Activated CD8-positive, alpha-beta memory T cell treated with anti-CD3 and anti-CD28 coated beads for 36 hours (primary cell): ENCODE measurements at regions not wholly inside any gene's neighbourhood (a gene's known extent, or its start where the extent isn't known, plus 50 kb on each side); places are given as distances from the start of the nearest gene placed in this dataset.

ENCODE experiments used
- CTCF ChIA-PET: fragments of 350-600 bp; sonication (Branson Sonifier 250); formaldehyde crosslinking; loops from one replicate; lab custom pipeline; 2021; ENCODE audit warnings: antibody characterized with exemption; lab: Charles Lee
- POLR2A ChIA-PET: fragments of 350-600 bp; sonication (Branson Sonifier 250); formaldehyde crosslinking; loops from one replicate; lab custom pipeline; 2021; ENCODE audit warnings: antibody characterized with exemption; lab: Charles Lee

- ChIA-PET POLR2A (no interaction called here), CTCF (no interaction called here)
Observed at GRCh38 chr13:72469906-72470305, 257.5 kb downstream of the MZT1 start.

GRCh38 chr13:72463561-72463960 is 263.9 kb downstream of the MZT1 start:
- ChIA-PET CTCF (no interaction called here), POLR2A (no interaction called here)

- ChIA-PET CTCF (no interaction called here), POLR2A (no interaction called here)
Observed at GRCh38 chr13:72462726-72463125, 264.7 kb downstream of the MZT1 start.

- CTCF ChIA-PET: no interaction called here
- POLR2A ChIA-PET: no interaction called here
Observed at GRCh38 chr13:72462166-72462565, 265.3 kb downstream of the MZT1 start.

DNA sequence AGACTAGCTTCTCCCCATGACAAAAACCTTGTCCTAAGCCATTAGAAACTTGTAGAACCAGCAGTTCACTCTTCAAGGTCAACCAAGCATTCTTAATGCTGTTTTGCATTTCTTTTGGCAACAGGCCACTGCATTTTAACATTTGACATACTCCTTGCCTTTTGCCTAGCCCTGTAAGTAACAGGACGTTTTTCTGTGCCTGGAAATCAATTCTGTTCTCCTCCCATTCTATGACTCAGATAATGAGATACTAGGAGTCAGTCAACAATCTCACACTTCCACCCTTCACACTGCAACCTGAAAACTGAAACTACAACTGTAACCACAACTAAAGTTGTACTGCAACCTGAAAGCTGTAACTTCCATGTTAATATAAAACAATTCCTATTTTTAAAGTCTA is 268.7 kb downstream of the MZT1 start:
- ChIA-PET CTCF (no interaction called here), POLR2A (no interaction called here)

DNA sequence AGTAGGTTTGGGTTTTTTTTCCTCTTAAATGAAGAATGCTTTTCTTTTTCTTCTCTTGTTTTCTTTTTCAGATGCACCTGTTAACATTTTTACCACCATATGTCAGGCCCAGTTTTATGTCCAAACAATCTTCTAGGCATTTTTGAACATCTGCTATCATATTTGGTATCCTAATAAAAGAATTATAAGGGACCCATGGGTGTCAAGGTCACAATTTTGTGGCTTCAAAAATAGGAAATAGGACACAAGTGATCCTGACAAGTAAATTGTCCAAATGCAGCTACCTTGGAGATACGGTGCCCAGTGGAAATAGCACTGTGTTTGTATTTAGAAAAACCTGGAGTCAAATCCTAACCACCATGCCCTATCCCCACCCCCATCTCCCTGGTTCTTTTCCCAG is 270.3 kb downstream of the MZT1 start:
- ChIA-PET CTCF (no interaction called here), POLR2A (no interaction called here)

DNA sequence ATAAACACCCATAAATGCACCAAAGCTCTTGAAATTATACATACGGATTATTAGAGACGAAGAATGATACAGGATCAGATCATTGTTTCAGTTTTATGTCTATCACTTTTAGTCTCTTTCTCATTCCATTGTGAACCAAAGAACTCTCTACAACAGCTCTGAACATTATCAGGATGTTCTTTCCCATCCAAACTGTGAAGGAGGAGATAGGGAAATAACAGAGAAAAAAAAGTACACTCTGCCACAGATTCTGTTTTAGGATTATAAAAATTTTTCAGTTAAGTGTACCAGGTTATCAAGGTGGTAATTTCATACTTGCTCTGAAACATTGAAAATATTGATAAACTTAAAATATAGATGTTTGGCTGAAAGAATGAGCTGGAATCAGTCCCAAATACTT is 270.9 kb downstream of the MZT1 start:
- CTCF ChIA-PET: no interaction called here
- POLR2A ChIA-PET: no interaction called here

DNA sequence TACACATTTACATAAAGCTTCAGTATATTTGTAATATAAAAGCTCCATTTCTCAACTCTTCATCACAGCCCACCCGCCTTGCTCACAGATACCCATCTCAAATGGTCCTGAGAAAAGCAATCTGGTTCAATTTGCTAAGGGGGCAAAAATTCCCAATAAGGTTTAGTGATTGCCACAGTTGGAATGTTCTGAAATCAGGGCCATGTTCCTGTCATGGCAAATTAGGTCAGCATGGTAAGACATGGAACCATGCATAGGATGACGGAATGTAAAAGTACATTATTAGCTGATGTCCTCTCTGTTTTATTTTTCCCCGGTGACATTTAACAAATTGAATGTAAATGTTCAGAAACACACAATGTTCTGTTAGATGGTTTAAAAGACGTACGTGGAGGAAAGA is 274.3 kb downstream of the MZT1 start:
- CTCF ChIA-PET: no interaction called here

GRCh38 chr13:72448082-72448481 is 279.3 kb downstream of the MZT1 start:
- ChIA-PET CTCF (no interaction called here), POLR2A (no interaction called here)

More for the DNA sequence above, 274.3 kb downstream of the MZT1 start:
- POLR2A ChIA-PET: no interaction called here

DNA sequence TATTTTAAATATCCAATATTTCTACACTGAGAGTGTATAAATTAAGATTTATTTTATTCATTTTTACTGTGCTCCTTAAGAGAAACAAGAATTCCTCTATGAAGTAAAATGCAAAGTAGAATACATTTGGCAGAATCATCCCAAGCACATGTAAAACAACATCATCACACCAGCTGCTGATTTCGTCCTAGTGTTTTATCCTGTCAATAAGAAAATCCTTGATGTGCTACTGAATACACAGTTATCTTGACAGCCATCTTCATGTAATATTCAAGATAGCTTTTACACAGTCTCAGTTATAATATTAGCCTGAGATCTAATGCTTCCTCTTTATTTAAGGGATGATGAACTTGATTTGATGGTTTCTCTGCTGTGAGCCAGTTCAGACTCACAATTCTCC is 282.4 kb downstream of the MZT1 start:
- ChIA-PET POLR2A (no interaction called here), CTCF (no interaction called here)

GRCh38 chr13:72437458-72437857 is 290.0 kb downstream of the MZT1 start:
- CTCF ChIA-PET: no interaction called here
- POLR2A ChIA-PET: no interaction called here

- CTCF ChIA-PET: no interaction called here
- POLR2A ChIA-PET: no interaction called here
Observed at GRCh38 chr13:72435251-72435650, 292.2 kb downstream of the MZT1 start.

DNA sequence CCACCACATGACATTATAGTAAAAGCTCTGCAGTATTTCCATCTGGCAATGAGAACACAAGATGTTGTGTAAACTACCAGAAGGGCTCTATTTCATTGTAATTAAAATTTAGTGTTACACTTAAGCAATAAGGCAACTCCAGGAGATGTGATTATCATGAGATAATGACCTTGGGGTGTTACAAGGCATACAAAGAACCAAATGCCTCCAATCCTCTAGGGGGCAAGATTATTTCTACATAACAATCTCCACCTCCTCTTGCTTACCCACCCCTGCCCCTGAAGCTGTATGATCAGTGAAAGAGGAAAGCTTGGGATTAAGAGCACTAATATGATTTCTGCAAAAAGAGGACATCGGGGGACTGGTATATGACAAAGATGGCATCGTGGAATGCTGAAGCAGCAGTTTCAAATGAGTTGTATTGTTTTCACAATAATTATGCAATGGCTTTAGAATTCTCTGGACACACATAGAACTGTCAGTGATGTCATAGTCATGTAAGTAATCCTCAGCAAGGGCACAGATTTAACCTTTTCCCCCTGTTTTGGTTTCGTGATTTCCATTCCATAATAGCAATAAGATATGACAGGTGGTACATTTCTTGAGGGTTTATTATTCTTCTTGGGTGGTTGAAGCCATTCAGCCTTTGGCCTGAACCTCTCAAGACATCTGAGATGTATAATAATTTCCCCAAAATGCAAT is 295.3 kb downstream of the MZT1 start:
- POLR2A ChIA-PET: no interaction called here
- CTCF ChIA-PET: no interaction called here

DNA sequence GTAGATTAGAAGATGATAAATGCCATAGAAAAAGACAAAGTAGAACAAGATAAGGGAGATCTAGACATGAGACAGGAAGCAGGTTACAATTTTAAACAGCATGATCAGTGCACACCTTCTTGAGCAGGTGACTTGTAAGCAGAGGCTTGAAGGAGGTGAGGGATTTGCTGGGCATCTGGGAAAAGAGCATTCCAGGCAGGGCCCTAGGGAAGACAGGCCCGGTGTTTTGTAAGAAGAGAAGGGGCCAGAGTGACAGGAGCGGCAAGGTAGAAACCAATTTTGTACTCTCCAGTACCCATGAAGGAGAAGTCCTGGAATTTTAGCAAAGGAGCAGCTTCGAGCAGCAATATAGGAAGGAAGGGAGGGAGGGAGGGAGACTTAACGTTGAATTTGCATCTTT is 296.5 kb downstream of the MZT1 start:
- CTCF ChIA-PET: no interaction called here
- POLR2A ChIA-PET: no interaction called here

DNA sequence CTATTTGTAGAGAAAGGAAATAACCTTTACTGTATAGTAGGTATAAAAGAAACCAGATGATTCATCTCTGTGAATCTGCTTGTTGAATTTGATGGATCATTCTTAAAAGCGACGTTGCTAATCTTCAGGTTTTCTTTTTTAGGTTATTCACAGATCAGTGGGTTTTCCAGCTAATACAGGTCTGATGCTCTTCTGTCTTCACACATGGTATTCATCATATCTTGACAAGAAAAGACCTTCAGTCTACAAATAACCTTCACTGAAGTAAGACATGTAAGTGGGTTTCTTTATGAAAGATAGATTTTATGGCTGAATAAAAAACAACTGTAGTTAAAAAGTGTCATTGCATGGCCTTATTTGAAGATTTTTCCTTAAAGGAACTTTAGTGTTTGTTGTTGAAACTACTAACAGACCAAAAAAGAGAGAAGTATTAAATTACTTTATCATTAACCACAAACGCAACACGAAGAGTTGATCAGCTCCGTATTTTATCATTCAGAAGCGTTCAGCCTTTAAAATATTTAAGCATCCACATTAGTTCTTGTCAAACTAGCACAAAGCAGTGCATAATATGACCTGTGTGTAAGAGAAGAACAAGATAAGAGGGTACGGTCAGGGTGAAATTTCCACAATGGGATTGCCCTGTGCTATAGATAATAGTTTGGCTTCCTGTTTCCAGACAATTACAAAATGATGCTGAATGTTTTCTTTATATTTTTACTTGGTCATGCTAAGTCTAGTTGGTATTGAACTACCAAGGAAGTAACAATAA is 299.5 kb downstream of the MZT1 start:
- ChIA-PET CTCF (no interaction called here), POLR2A (no interaction called here)

- CTCF ChIA-PET: no interaction called here
- POLR2A ChIA-PET: no interaction called here
Observed at GRCh38 chr13:72424059-72424458, 303.4 kb downstream of the MZT1 start.

DNA sequence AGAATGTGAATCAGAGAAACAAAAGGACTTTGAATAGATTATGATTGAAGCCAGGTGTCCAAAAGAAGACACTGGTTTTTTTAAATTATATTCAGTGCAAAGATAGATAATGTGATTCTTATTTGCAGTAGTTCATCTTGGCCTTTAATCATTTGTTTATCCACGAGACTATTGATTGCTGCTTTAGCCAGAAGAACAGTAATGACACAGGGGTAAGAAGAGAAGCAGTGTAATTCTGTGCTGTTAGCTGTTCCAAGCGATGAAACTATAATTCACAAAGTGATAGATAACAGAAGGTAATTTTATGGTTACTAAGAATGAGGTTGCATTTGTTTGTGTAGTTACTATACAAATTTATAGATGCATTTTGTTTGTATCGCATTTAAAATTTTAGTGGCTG is 311.6 kb downstream of the MZT1 start:
- CTCF ChIA-PET: no interaction called here
- POLR2A ChIA-PET: no interaction called here

GRCh38 chr13:72412481-72412880 is 314.9 kb downstream of the MZT1 start:
- POLR2A ChIA-PET: no interaction called here
- CTCF ChIA-PET: no interaction called here

DNA sequence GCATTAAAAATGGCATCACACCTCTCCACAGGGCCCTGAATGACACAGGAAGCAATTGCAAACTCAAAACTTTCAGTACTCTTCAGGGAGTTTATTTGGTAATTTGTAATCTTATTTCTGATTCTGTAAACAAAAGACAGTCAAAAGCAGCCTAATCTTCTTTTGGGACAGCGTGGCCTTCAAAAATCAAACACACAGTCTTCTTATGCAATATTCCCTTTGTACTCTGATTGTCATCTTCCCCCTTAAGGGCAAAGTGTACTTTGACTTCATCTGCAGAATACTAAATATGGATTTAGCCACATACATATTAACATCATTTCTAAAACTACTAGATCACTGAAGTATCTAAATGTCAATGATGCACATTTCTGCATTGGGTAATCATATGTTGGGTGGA is 322.0 kb downstream of the MZT1 start:
- CTCF ChIA-PET: no interaction called here
- POLR2A ChIA-PET: no interaction called here

DNA sequence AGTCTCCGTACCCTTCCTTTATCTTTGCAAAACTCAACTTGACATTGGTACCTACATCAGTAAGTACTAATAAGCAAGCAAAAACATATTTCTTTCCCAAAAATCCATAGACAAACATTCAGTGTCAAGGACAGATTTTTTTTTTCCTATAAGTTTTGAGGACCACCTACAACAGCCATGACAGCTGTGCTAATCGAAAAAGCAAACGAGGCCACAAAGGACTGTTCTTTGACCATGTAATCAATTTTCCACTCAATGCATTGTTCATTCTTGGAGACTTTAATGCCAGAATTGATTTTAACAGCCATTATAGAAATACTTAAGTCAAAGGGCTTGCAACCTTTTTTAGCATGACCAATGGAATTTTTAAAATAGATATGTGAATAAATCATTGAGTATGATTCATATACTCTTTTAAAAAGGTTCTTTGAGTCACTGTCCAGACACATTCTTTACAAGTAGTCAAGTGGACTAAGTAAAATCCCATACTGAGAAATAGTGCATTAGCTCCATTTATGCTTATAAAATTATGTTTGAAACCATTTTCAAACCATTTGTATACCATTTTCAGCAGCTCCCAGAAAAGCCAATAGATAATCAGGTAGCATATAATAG is 323.9 kb downstream of the MZT1 start:
- POLR2A ChIA-PET: no interaction called here
- CTCF ChIA-PET: no interaction called here

DNA sequence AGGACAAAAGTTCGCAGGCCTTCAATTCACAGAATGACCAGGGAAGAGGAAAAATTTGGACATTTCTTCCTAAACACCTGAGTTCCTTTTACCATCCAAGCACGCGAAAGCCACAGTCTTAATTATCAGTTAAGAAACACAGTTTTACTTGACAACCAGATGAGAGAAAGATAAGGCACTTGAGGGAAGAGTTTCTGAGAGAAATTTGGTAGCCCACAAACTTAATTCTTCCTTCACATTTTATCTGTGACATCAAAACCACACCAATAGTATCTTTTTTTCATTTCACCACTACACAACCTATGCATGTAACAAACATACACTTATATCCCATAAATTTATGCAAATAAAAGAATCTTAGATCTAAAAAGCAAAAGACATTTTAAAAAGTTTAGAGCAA is 326.6 kb downstream of the MZT1 start:
- ChIA-PET CTCF (no interaction called here), POLR2A (no interaction called here)
